H9 (cell line): ENCODE measurements at regions not wholly inside any gene's neighbourhood (a gene's known extent, or its start where the extent isn't known, plus 50 kb on each side); places are given as distances from the start of the nearest gene placed in this dataset.

Source experiments
- DNase-seq: peaks from one replicate; pipeline ENCODE4 v3.0.0-alpha.2; 2017
- H2AFZ ChIP-seq: one replicate; pipeline ENCODE4 v1.6.1; 2013; ENCODE audit warnings: mild to moderate bottlenecking, low read length, control low read depth, moderate library complexity
- H2AK5ac ChIP-seq: 2 replicates; pipeline ENCODE4 v1.6.1; 2013; ENCODE audit warnings: low read length, control low read depth, mixed read lengths; ENCODE audit not compliant: insufficient read length
- H2BK120ac ChIP-seq: one replicate; pipeline ENCODE4 v1.6.1; 2013; ENCODE audit warnings: low read depth, mild to moderate bottlenecking, low read length, control low read depth, inconsistent platforms; ENCODE audit not compliant: poor library complexity, severe bottlenecking
- H2BK12ac ChIP-seq: 2 replicates; pipeline ENCODE4 v1.6.1; 2013; ENCODE audit warnings: low read length, control low read depth, mixed read lengths, low read depth; ENCODE audit not compliant: insufficient read length
- H2BK15ac ChIP-seq: 2 replicates; pipeline ENCODE4 v1.6.1; 2013; ENCODE audit warnings: low read depth, low read length, control low read depth
- H2BK20ac ChIP-seq: one replicate; pipeline ENCODE4 v1.6.1; 2013; ENCODE audit warnings: low read depth, mild to moderate bottlenecking, low read length, control low read depth, inconsistent platforms; ENCODE audit not compliant: poor library complexity, severe bottlenecking
- H2BK5ac ChIP-seq: 2 replicates; pipeline ENCODE4 v1.6.1; 2013; ENCODE audit warnings: low read length, control low read depth, mixed read lengths; ENCODE audit not compliant: insufficient read length
- H3K14ac ChIP-seq: 2 replicates; pipeline ENCODE4 v1.6.1; 2013; ENCODE audit warnings: low read length, control low read depth; ENCODE audit not compliant: insufficient read depth
- H3K18ac ChIP-seq: 2 replicates; pipeline ENCODE4 v1.6.1; 2013; ENCODE audit warnings: low read depth, mild to moderate bottlenecking, mixed read lengths, low read length, control low read depth; ENCODE audit not compliant: insufficient read length
- H3K23ac ChIP-seq: 2 replicates; pipeline ENCODE4 v1.6.1; 2013; ENCODE audit warnings: low read length, control low read depth, mixed read lengths, low read depth; ENCODE audit not compliant: insufficient read length
- H3K23me2 ChIP-seq: 2 replicates; pipeline ENCODE4 v1.6.1; 2013; ENCODE audit warnings: low read depth, mild to moderate bottlenecking, mixed read lengths, low read length, control low read depth; ENCODE audit not compliant: insufficient read length, poor library complexity, severe bottlenecking
- H3K27ac ChIP-seq: 2 replicates; pipeline ENCODE4 v1.5.1; 2013; ENCODE audit warnings: low read length, control low read depth, mixed read lengths, low read depth; ENCODE audit not compliant: insufficient read length
- H3K27me3 ChIP-seq: 2 replicates; pipeline ENCODE4 v1.6.1; 2013; ENCODE audit warnings: low read length, control low read depth, inconsistent platforms; ENCODE audit not compliant: insufficient read depth
- H3K4ac ChIP-seq: 2 replicates; pipeline ENCODE4 v1.6.1; 2013; ENCODE audit warnings: low read depth, mild to moderate bottlenecking, control low read depth, inconsistent platforms, low read length, moderate library complexity
- H3K4me1 ChIP-seq: 2 replicates; pipeline ENCODE4 v1.6.1; 2013; ENCODE audit warnings: low read length, control low read depth, inconsistent platforms; ENCODE audit not compliant: insufficient read depth
- H3K4me2 ChIP-seq: 2 replicates; pipeline ENCODE4 v1.6.1; 2013; ENCODE audit warnings: low read length, control low read depth, mixed read lengths; ENCODE audit not compliant: insufficient read length, insufficient read depth
- H3K56ac ChIP-seq: 2 replicates; pipeline ENCODE4 v1.6.1; 2013; ENCODE audit warnings: low read depth, mild to moderate bottlenecking, mixed read lengths, low read length, control low read depth; ENCODE audit not compliant: insufficient read length
- H3K79me1 ChIP-seq: 2 replicates; pipeline ENCODE4 v1.6.1; 2013; ENCODE audit warnings: low read depth, mild to moderate bottlenecking, moderate library complexity, low read length, control low read depth, inconsistent platforms; ENCODE audit not compliant: insufficient read depth, poor library complexity, severe bottlenecking
- H3K79me2 ChIP-seq: 2 replicates; pipeline ENCODE4 v1.6.1; 2013; ENCODE audit warnings: low read length, control low read depth, inconsistent platforms; ENCODE audit not compliant: insufficient read depth
- H3K9ac ChIP-seq: 2 replicates; pipeline ENCODE4 v1.6.1; 2013; ENCODE audit warnings: low read length, control low read depth, mixed read lengths; ENCODE audit not compliant: insufficient read length; ENCODE audit errors: extremely low read depth
- H3K9me3 ChIP-seq: one replicate; pipeline ENCODE4 v1.6.1; 2013; ENCODE audit warnings: low read depth, low read length, inconsistent platforms; ENCODE audit not compliant: control insufficient read depth
- H3T11ph ChIP-seq: one replicate; pipeline ENCODE4 v1.6.1; 2013; ENCODE audit warnings: mild to moderate bottlenecking, low read length, control low read depth, inconsistent platforms
- H4K20me1 ChIP-seq: one replicate; pipeline ENCODE4 v1.6.1; 2013; ENCODE audit not compliant: control insufficient read depth, insufficient read length, insufficient read depth
- H4K5ac ChIP-seq: 2 replicates; pipeline ENCODE4 v1.6.1; 2013; ENCODE audit warnings: low read depth, mild to moderate bottlenecking, mixed read lengths, low read length, control low read depth; ENCODE audit not compliant: insufficient read length
- H4K8ac ChIP-seq: replicated peaks from 2 replicates; pipeline ENCODE4 v1.6.1; 2013; ENCODE audit warnings: low read length, control low read depth, mixed read lengths, low read depth; ENCODE audit not compliant: insufficient read length
- H4K91ac ChIP-seq: 2 replicates; pipeline ENCODE4 v1.6.1; 2013; ENCODE audit warnings: low read depth, mild to moderate bottlenecking, moderate library complexity, mixed read lengths, low read length, control low read depth; ENCODE audit not compliant: insufficient read length
- H3K27ac Mint-ChIP-seq, 3 experiments: 2 replicates in 2 of 3; 3 replicates in 1 of 3; pipeline ENCODE4 v1.8.0; 2020 to 2021; ENCODE audit warnings: mixed read lengths in 3 of 3, mild to moderate bottlenecking in 1 of 3, moderate library complexity in 1 of 3
- H3K27me3 Mint-ChIP-seq: 2 replicates; pipeline ENCODE4 v1.8.0; 2021; ENCODE audit warnings: low read depth, mild to moderate bottlenecking, moderate library complexity, mixed read lengths
- H3K36me3 Mint-ChIP-seq, 3 experiments: 2 replicates in 2 of 3; 3 replicates in 1 of 3; pipeline ENCODE4 v1.8.0; 2020 to 2021; ENCODE audit warnings: low read depth in 3 of 3, mixed read lengths in 3 of 3; ENCODE audit not compliant: insufficient read depth in 1 of 3
- H3K4me1 Mint-ChIP-seq, 2 experiments: 2 replicates each; pipeline ENCODE4 v1.8.0; 2020; ENCODE audit warnings: mixed read lengths in 2 of 2
- H3K4me3 Mint-ChIP-seq, 2 experiments: 2 replicates in 1 of 2; 3 replicates in 1 of 2; pipeline ENCODE4 v1.8.0; 2020 to 2021; ENCODE audit warnings: mild to moderate bottlenecking in 2 of 2, mixed read lengths in 2 of 2, moderate library complexity in 1 of 2
- H3K9me3 Mint-ChIP-seq, 2 experiments: 2 replicates in 1 of 2; 3 replicates in 1 of 2; pipeline ENCODE4 v1.8.0; 2020; ENCODE audit warnings: mild to moderate bottlenecking in 2 of 2, mixed read lengths in 2 of 2, moderate library complexity in 1 of 2
- CTCF ChIP-seq: fragments of 200-600 bp; sonication (generic); conservative IDR thresholded peaks from 3 replicates; pipeline ENCODE4 v1.8.0; 2021; ENCODE audit warnings: antibody characterized with exemption, mild to moderate bottlenecking
- WGBS: extraction: QIAGEN DNeasy Blood & Tissue Kit; methylation state at CpG from one replicate; pipeline ENCODE4 v1.1.7; 2013; ENCODE audit warnings: missing lambda C conversion rate, low lambda C conversion rate, mixed read lengths; ENCODE audit not compliant: insufficient read length; ENCODE audit errors: extremely low coverage; 5-methylcytosine and 5-hydroxymethylcytosine counted together

DNA sequence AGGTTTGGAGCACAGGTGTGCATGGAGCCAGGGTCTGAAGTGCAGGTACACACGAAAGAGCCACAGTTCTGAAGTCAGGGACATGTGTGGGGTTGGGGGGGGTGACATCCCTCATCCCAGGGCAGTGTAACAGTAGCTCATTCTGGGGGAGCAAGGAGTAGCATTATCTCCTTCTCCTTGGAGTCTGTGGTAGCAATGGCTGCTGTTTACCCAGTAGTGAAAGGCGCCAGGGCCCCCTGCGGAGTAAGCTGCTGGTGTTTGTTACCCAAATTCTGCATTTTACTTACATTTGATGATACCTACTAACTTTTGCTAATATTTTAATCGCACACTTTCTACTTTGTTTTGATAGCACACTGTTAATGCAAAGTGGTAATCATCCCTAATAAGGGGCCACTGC lies 665.5 kb downstream of the GATA3 start:
- no peak overlapping the region for H3K4me3 Mint-ChIP-seq
- no peak overlapping the region for H2AK5ac ChIP-seq
- H3K27me3 ChIP-seq: no peaks in the 10 kb centered on the region
- H3K4me1 Mint-ChIP-seq: peaks cover 2 to 5% of the 10 kb centered on the region in 2 experiments; a peak in 2 of 4 replicates
- H3K27ac Mint-ChIP-seq: no peak overlapping the region
- no peak for DNase-seq
- H4K20me1 ChIP-seq: no peaks in the 10 kb centered on the region
- H3T11ph ChIP-seq: no peak overlapping the region
- no peak for TF ChIP-seq CTCF
- no peak overlapping the region for H3K56ac ChIP-seq
- no peak overlapping the region for H2BK15ac ChIP-seq
- H3K14ac ChIP-seq: no peak overlapping the region; the same call in 1 of the 2 replicates
- no peaks in the 10 kb centered on the region for H3K4me1 ChIP-seq
- H3K23ac ChIP-seq: no peak overlapping the region
- no peak overlapping the region for H3K9ac ChIP-seq
- no peak overlapping the region for H3K4ac ChIP-seq
- no peak overlapping the region for H2BK120ac ChIP-seq
- H3K9me3 ChIP-seq: no peaks in the 10 kb centered on the region
- no peak overlapping the region for H4K5ac ChIP-seq
- WGBS: no CpG with 5 or more reads among the region's 4 CpGs
- H3K27ac ChIP-seq: no peak overlapping the region
- H3K27me3 Mint-ChIP-seq: no peaks in the 10 kb centered on the region; the same call in 1 of the 2 replicates
- H4K91ac ChIP-seq: no peak overlapping the region
- no peak overlapping the region for H2AFZ ChIP-seq
- no peak overlapping the region for H2BK5ac ChIP-seq
- no peak overlapping the region for H4K8ac ChIP-seq
- H3K79me2 ChIP-seq: no peaks in the 10 kb centered on the region
- H3K36me3 Mint-ChIP-seq: peaks cover 0 to 4% (median 1%) of the 10 kb centered on the region in 3 experiments; a peak in 1 of 7 replicates
- H2BK12ac ChIP-seq: no peak overlapping the region
- no peaks in the 10 kb centered on the region for H3K79me1 ChIP-seq
- no peak overlapping the region for H2BK20ac ChIP-seq
- H3K9me3 Mint-ChIP-seq: peaks cover 5 to 11% of the 10 kb centered on the region in 2 experiments
- no peaks in the 10 kb centered on the region for H3K23me2 ChIP-seq
- H3K4me2 ChIP-seq: no peak overlapping the region
- no peak overlapping the region for H3K18ac ChIP-seq
